ENCODE measurements at regions not wholly inside any gene's neighbourhood (a gene's known extent, or its start where the extent isn't known, plus 50 kb on each side); places are given as distances from the start of the nearest gene placed in this dataset.

DNA sequence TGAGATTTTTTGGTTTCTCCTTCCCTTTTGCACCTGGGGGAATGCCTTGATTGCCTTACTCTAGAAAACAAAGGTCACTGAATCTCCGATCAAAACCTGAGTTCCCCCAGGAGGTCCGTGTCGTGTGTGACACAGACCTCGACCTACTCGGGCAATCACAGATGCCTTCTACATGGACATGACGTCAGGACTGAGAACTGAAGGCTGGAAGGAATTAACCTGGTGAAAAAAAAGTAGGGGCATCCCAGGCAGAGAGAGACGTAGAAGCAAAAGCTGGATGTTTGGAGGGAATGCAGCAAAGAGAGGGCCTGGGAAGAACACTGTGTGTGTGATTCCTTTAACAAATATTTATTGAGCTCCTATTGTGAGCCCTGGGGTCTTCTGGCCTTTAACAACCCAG, 178.0 kb downstream of the PRDM2 start:
- no peak overlapping the region for H3K27ac ChIP-seq (ENCODE audit: low read depth in 2 of 2, low read length in 2 of 2)
- H3K27me3 ChIP-seq (ENCODE audit: control insufficient read depth in 2 of 2, insufficient read depth in 2 of 2, low read length in 2 of 2), result peaks cover 0 to 2% of the 10 kb centered on the region in 2 donors
- H3K4me1 ChIP-seq (ENCODE audit: control insufficient read depth in 2 of 2, insufficient read depth in 2 of 2, low read length in 2 of 2), result no peaks in the 10 kb centered on the region
- H3K4me3 ChIP-seq (ENCODE audit: low read length in 2 of 2), result no peak overlapping the region
- H3K9ac ChIP-seq (ENCODE audit: low read depth in 1 of 2, low read length in 2 of 2), result no peak overlapping the region
- no peaks in the 10 kb centered on the region for H3K36me3 ChIP-seq (ENCODE audit: control insufficient read depth in 2 of 2, insufficient read depth in 2 of 2, low read length in 2 of 2)
- no peaks in the 10 kb centered on the region for H3K9me3 ChIP-seq (ENCODE audit: control insufficient read depth in 2 of 2, low read length in 2 of 2)

DNA sequence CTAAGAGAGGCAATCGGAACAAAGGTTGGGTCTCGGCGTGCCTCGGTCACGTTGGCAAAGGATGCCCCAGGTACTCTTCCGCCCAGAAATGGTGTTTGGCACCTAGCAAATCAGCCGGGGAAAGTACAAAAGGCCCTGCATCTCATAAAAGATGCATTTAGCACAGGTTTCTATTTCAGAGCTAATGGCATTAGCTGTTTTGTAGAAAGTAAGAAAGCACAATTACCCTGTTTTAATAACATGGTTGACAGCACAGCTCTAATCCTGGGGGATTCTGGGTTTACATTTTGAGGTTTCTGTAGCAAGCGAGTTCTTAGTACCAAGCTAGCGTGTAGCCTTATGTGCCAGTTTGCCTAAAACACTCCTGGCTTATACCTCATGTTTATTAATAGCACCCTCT, 178.5 kb downstream of the PRDM2 start:
- Histone ChIP-seq H3K4me3 (ENCODE audit: low read length in 2 of 2) (no peak overlapping the region), H3K36me3 (ENCODE audit: control insufficient read depth in 2 of 2, insufficient read depth in 2 of 2, low read length in 2 of 2) (no peaks in the 10 kb centered on the region), H3K27ac (ENCODE audit: low read depth in 2 of 2, low read length in 2 of 2) (no peak overlapping the region), H3K4me1 (ENCODE audit: control insufficient read depth in 2 of 2, insufficient read depth in 2 of 2, low read length in 2 of 2) (no peaks in the 10 kb centered on the region), H3K9me3 (ENCODE audit: control insufficient read depth in 2 of 2, low read length in 2 of 2) (no peaks in the 10 kb centered on the region), H3K27me3 (ENCODE audit: control insufficient read depth in 2 of 2, insufficient read depth in 2 of 2, low read length in 2 of 2) (peaks cover 0 to 2% of the 10 kb centered on the region in 2 donors), H3K9ac (ENCODE audit: low read depth in 1 of 2, low read length in 2 of 2) (no peak overlapping the region)

- Histone ChIP-seq H3K9ac (ENCODE audit: low read depth in 1 of 2, low read length in 2 of 2) (no peak overlapping the region), H3K27ac (ENCODE audit: low read depth in 2 of 2, low read length in 2 of 2) (no peak overlapping the region), H3K36me3 (ENCODE audit: control insufficient read depth in 2 of 2, insufficient read depth in 2 of 2, low read length in 2 of 2) (no peaks in the 10 kb centered on the region), H3K4me1 (ENCODE audit: control insufficient read depth in 2 of 2, insufficient read depth in 2 of 2, low read length in 2 of 2) (no peaks in the 10 kb centered on the region), H3K27me3 (ENCODE audit: control insufficient read depth in 2 of 2, insufficient read depth in 2 of 2, low read length in 2 of 2) (peaks cover 0 to 2% of the 10 kb centered on the region in 2 donors), H3K4me3 (ENCODE audit: low read length in 2 of 2) (no peak overlapping the region), H3K9me3 (ENCODE audit: control insufficient read depth in 2 of 2, low read length in 2 of 2) (no peaks in the 10 kb centered on the region)
These were observed 181.5 kb downstream of the PRDM2 start for GRCh38 chr1:13881385-13882088.

GRCh38 chr1:13888351-13888986, 188.5 kb downstream of the PRDM2 start:
- Histone ChIP-seq H3K27me3 (ENCODE audit: control insufficient read depth in 2 of 2, insufficient read depth in 2 of 2, low read length in 2 of 2) (peaks cover 2 to 3% of the 10 kb centered on the region in 2 donors), H3K9me3 (ENCODE audit: control insufficient read depth in 2 of 2, low read length in 2 of 2) (no peaks in the 10 kb centered on the region), H3K4me3 (ENCODE audit: low read length in 2 of 2) (peak overlapping the region in 1 of 2 donors; percentile 26), H3K27ac (ENCODE audit: low read depth in 2 of 2, low read length in 2 of 2) (peak overlapping the region; percentile 27 to 43), H3K36me3 (ENCODE audit: control insufficient read depth in 2 of 2, insufficient read depth in 2 of 2, low read length in 2 of 2) (no peaks in the 10 kb centered on the region), H3K4me1 (ENCODE audit: control insufficient read depth in 2 of 2, insufficient read depth in 2 of 2, low read length in 2 of 2) (peaks cover 8 to 12% of the 10 kb centered on the region in 2 donors), H3K9ac (ENCODE audit: low read depth in 1 of 2, low read length in 2 of 2) (no peak overlapping the region)

DNA sequence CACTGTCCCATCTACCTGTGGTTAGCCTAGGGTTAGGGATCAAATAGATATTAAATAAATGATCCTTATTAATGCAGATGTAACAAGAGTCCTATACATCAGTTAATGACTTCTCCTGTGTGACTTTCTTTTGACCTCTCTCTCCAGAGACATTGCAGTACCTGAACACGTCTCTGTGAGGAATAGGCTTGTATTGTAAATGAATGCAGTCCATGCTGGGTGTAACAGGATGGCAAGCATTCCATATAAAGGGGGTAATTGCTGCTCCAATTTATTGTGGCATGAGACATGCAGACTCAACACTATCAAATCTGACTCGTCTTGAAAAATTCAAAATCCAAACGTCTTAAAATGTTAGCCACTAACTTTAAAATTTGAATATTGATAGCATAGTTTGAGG, 189.5 kb downstream of the PRDM2 start:
- Histone ChIP-seq H3K9ac (ENCODE audit: low read depth in 1 of 2, low read length in 2 of 2) (no peak overlapping the region), H3K4me3 (ENCODE audit: low read length in 2 of 2) (peak overlapping the region in 1 of 2 donors; percentile 22), H3K9me3 (ENCODE audit: control insufficient read depth in 2 of 2, low read length in 2 of 2) (no peaks in the 10 kb centered on the region), H3K27me3 (ENCODE audit: control insufficient read depth in 2 of 2, insufficient read depth in 2 of 2, low read length in 2 of 2) (peaks cover 3 to 4% of the 10 kb centered on the region in 2 donors), H3K36me3 (ENCODE audit: control insufficient read depth in 2 of 2, insufficient read depth in 2 of 2, low read length in 2 of 2) (no peaks in the 10 kb centered on the region), H3K4me1 (ENCODE audit: control insufficient read depth in 2 of 2, insufficient read depth in 2 of 2, low read length in 2 of 2) (peaks cover 8 to 14% of the 10 kb centered on the region in 2 donors), H3K27ac (ENCODE audit: low read depth in 2 of 2, low read length in 2 of 2) (peak overlapping the region in 1 of 2 donors; percentile 16)

GRCh38 chr1:13890766-13891165, 190.8 kb downstream of the PRDM2 start:
- H3K36me3 ChIP-seq (ENCODE audit: control insufficient read depth in 2 of 2, insufficient read depth in 2 of 2, low read length in 2 of 2), result no peaks in the 10 kb centered on the region
- H3K27ac ChIP-seq (ENCODE audit: low read depth in 2 of 2, low read length in 2 of 2), result no peak overlapping the region
- peaks cover 8 to 14% of the 10 kb centered on the region in 2 donors for H3K4me1 ChIP-seq (ENCODE audit: control insufficient read depth in 2 of 2, insufficient read depth in 2 of 2, low read length in 2 of 2)
- no peak overlapping the region for H3K9ac ChIP-seq (ENCODE audit: low read depth in 1 of 2, low read length in 2 of 2)
- H3K9me3 ChIP-seq (ENCODE audit: control insufficient read depth in 2 of 2, low read length in 2 of 2), result no peaks in the 10 kb centered on the region
- no peak overlapping the region for H3K4me3 ChIP-seq (ENCODE audit: low read length in 2 of 2)
- peaks cover 3 to 4% of the 10 kb centered on the region in 2 donors for H3K27me3 ChIP-seq (ENCODE audit: control insufficient read depth in 2 of 2, insufficient read depth in 2 of 2, low read length in 2 of 2)

DNA sequence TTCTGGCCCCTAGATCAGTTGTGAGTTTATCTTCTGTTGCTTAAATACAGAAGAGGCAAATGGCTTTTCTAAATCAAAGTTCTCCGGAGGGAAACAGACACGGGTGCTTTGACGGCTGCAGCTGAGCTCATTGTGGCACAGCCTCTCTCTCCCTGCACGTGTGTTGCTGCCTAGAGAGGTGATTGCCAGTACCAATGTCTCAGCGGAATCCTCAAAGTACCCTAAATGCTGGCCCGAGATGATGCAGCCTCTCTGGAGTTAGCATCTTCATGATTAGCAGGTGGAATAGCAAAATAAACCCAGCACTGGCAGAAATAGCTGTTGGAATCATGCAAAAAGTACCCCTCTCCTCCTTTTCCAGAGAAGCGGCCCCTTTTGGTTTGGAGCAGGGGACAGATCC, 192.2 kb downstream of the PRDM2 start:
- Histone ChIP-seq H3K27me3 (ENCODE audit: control insufficient read depth in 2 of 2, insufficient read depth in 2 of 2, low read length in 2 of 2) (peaks cover 3 to 4% of the 10 kb centered on the region in 2 donors), H3K4me3 (ENCODE audit: low read length in 2 of 2) (peak overlapping the region; percentile 71 to 72), H3K9me3 (ENCODE audit: control insufficient read depth in 2 of 2, low read length in 2 of 2) (no peaks in the 10 kb centered on the region), H3K4me1 (ENCODE audit: control insufficient read depth in 2 of 2, insufficient read depth in 2 of 2, low read length in 2 of 2) (peaks cover 8 to 14% of the 10 kb centered on the region in 2 donors), H3K9ac (ENCODE audit: low read depth in 1 of 2, low read length in 2 of 2) (peak overlapping the region in 1 of 2 donors; percentile 66), H3K27ac (ENCODE audit: low read depth in 2 of 2, low read length in 2 of 2) (no peak overlapping the region), H3K36me3 (ENCODE audit: control insufficient read depth in 2 of 2, insufficient read depth in 2 of 2, low read length in 2 of 2) (no peaks in the 10 kb centered on the region)

GRCh38 chr1:13892671-13893325, 192.8 kb downstream of the PRDM2 start:
- Histone ChIP-seq H3K36me3 (ENCODE audit: control insufficient read depth in 2 of 2, insufficient read depth in 2 of 2, low read length in 2 of 2) (no peaks in the 10 kb centered on the region), H3K9ac (ENCODE audit: low read depth in 1 of 2, low read length in 2 of 2) (peak overlapping the region; percentile 56 to 66), H3K9me3 (ENCODE audit: control insufficient read depth in 2 of 2, low read length in 2 of 2) (no peaks in the 10 kb centered on the region), H3K27ac (ENCODE audit: low read depth in 2 of 2, low read length in 2 of 2) (peak overlapping the region in 1 of 2 donors; percentile 23), H3K27me3 (ENCODE audit: control insufficient read depth in 2 of 2, insufficient read depth in 2 of 2, low read length in 2 of 2) (peaks cover 3 to 4% of the 10 kb centered on the region in 2 donors), H3K4me1 (ENCODE audit: control insufficient read depth in 2 of 2, insufficient read depth in 2 of 2, low read length in 2 of 2) (peaks cover 8 to 13% of the 10 kb centered on the region in 2 donors), H3K4me3 (ENCODE audit: low read length in 2 of 2) (peak overlapping the region; percentile 71 to 72)

DNA sequence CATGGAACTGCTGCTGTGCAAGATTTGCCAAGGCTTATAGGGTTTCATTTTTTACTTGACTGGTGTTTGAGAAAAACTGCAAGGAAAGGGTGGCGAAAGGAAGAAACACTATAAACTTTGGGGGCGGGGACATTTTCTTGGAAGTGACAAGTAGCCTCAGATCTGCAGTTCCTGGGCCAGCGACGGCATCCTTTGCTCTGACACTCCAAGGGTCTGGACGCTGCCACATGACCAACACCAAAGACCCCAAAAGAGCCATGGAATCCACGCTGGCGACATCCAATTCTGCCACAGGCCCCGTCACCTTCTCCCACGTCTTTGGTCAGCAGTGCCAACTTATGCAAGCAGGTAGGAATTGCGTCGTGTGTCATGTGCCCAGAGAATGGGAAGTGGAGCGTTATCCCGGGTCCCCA, 193.4 kb downstream of the PRDM2 start:
- H3K27ac ChIP-seq (ENCODE audit: low read depth in 2 of 2, low read length in 2 of 2), result peak overlapping the region in 1 of 2 donors; percentile 23
- H3K27me3 ChIP-seq (ENCODE audit: control insufficient read depth in 2 of 2, insufficient read depth in 2 of 2, low read length in 2 of 2), result peaks cover under 1 to 4% of the 10 kb centered on the region in 2 donors
- peaks cover 6 to 8% of the 10 kb centered on the region in 2 donors for H3K4me1 ChIP-seq (ENCODE audit: control insufficient read depth in 2 of 2, insufficient read depth in 2 of 2, low read length in 2 of 2)
- H3K36me3 ChIP-seq (ENCODE audit: control insufficient read depth in 2 of 2, insufficient read depth in 2 of 2, low read length in 2 of 2), result no peaks in the 10 kb centered on the region
- H3K9ac ChIP-seq (ENCODE audit: low read depth in 1 of 2, low read length in 2 of 2), result peak overlapping the region; percentile 56 to 66
- peak overlapping the region; percentile 71 to 72 for H3K4me3 ChIP-seq (ENCODE audit: low read length in 2 of 2)
- H3K9me3 ChIP-seq (ENCODE audit: control insufficient read depth in 2 of 2, low read length in 2 of 2), result no peaks in the 10 kb centered on the region

DNA sequence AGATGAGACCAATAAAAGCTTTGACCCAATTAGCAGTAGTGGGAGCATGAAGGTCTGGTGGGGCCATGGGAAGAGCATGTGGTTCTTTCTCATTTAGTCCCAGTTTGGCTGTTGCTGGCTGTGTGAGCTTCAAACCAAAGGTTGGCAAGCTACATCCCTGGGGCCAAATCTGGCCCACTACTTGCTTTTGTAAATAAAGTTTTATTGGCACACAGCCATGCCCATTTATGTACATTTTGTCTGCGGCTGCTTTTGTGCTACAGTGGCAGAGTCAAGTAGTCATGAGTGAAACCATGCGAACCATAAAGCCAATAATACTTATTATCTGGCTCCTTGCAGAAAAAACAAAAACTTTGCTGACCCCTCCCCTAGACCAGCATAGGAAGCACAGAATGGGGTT, 196.9 kb downstream of the PRDM2 start:
- Histone ChIP-seq H3K4me3 (ENCODE audit: low read length in 2 of 2) (no peak overlapping the region), H3K36me3 (ENCODE audit: control insufficient read depth in 2 of 2, insufficient read depth in 2 of 2, low read length in 2 of 2) (no peaks in the 10 kb centered on the region), H3K27ac (ENCODE audit: low read depth in 2 of 2, low read length in 2 of 2) (no peak overlapping the region), H3K9me3 (ENCODE audit: control insufficient read depth in 2 of 2, low read length in 2 of 2) (no peaks in the 10 kb centered on the region), H3K27me3 (ENCODE audit: control insufficient read depth in 2 of 2, insufficient read depth in 2 of 2, low read length in 2 of 2) (peaks cover 0 to 4% of the 10 kb centered on the region in 2 donors), H3K9ac (ENCODE audit: low read depth in 1 of 2, low read length in 2 of 2) (no peak overlapping the region), H3K4me1 (ENCODE audit: control insufficient read depth in 2 of 2, insufficient read depth in 2 of 2, low read length in 2 of 2) (peaks cover 4 to 5% of the 10 kb centered on the region in 2 donors)
